ENCODE measurements at regions not wholly inside any gene's neighbourhood (a gene's known extent, or its start where the extent isn't known, plus 50 kb on each side); places are given as distances from the start of the nearest gene placed in this dataset.

GRCh38 chr2:18425210-18425703 is 135.2 kb downstream of the RDH14 start:
- Histone ChIP-seq H3K4me1 (no peaks in the 10 kb centered on the region), H3K27ac (no peak overlapping the region), H3K4me3 (no peak overlapping the region), H3K27me3 (no peaks in the 10 kb centered on the region), H3K36me3 (no peaks in the 10 kb centered on the region), H3K9me3 (no peaks in the 10 kb centered on the region)
- no peak for TF ChIP-seq POLR2A (IDR thresholded peaks at IDR 0.05)
- TF ChIP-seq CTCF (IDR thresholded peaks at IDR 0.05) = no peak
- no peak for TF ChIP-seq EP300 (IDR thresholded peaks at IDR 0.05)
- no peak for TF ChIP-seq POLR2AphosphoS5 (IDR thresholded peaks at IDR 0.05)
- 80% methylated on average over 3 of the region's 3 CpGs for WGBS
- no peak for DNase-seq (ENCODE audit: low spot score in 2 of 2)

- Histone ChIP-seq H3K4me3 (no peak overlapping the region), H3K27me3 (no peaks in the 10 kb centered on the region), H3K4me1 (no peaks in the 10 kb centered on the region), H3K27ac (no peak overlapping the region), H3K9me3 (no peaks in the 10 kb centered on the region), H3K36me3 (no peaks in the 10 kb centered on the region)
- DNase-seq (ENCODE audit: low spot score in 2 of 2) = no peak
- no peak for TF ChIP-seq POLR2A (IDR thresholded peaks at IDR 0.05)
Observed at GRCh38 chr2:18423636-18424035, 136.8 kb downstream of the RDH14 start.

- no peaks in the 10 kb centered on the region for H3K9me3 ChIP-seq
- no peak overlapping the region for H3K27ac ChIP-seq
- no peaks in the 10 kb centered on the region for H3K36me3 ChIP-seq
- no peak for DNase-seq (ENCODE audit: low spot score in 2 of 2)
- TF ChIP-seq CTCF (IDR thresholded peaks at IDR 0.05) = no peak
- no peak for TF ChIP-seq POLR2AphosphoS5 (IDR thresholded peaks at IDR 0.05)
- no peaks in the 10 kb centered on the region for H3K4me1 ChIP-seq
- 49% methylated on average over 2 of the region's 2 CpGs for WGBS
- no peak overlapping the region for H3K4me3 ChIP-seq
- H3K27me3 ChIP-seq = no peaks in the 10 kb centered on the region
Observed at GRCh38 chr2:18422432-18423165, 137.9 kb downstream of the RDH14 start.

GRCh38 chr2:18413676-18414396 is 146.6 kb downstream of the RDH14 start:
- TF ChIP-seq EP300 (IDR thresholded peaks at IDR 0.05) = no peak
- TF ChIP-seq POLR2AphosphoS5 (IDR thresholded peaks at IDR 0.05) = no peak
- no peak for TF ChIP-seq POLR2A (IDR thresholded peaks at IDR 0.05)
- TF ChIP-seq CTCF (IDR thresholded peaks at IDR 0.05) = no peak
- 34% methylated on average over 2 of the region's 2 CpGs for WGBS
- no peaks in the 10 kb centered on the region for H3K27me3 ChIP-seq
- no peaks in the 10 kb centered on the region for H3K4me1 ChIP-seq
- H3K36me3 ChIP-seq = no peaks in the 10 kb centered on the region
- H3K4me3 ChIP-seq = no peak overlapping the region
- H3K27ac ChIP-seq = peak overlapping the region; percentile 67
- DNase-seq (ENCODE audit: low spot score in 2 of 2) = no peak
- no peaks in the 10 kb centered on the region for H3K9me3 ChIP-seq

GRCh38 chr2:18412980-18413675 is 147.3 kb downstream of the RDH14 start:
- no peaks in the 10 kb centered on the region for H3K9me3 ChIP-seq
- 74% methylated on average over 3 of the region's 3 CpGs for WGBS
- no peak for TF ChIP-seq POLR2A (IDR thresholded peaks at IDR 0.05)
- TF ChIP-seq POLR2AphosphoS5 (IDR thresholded peaks at IDR 0.05) = no peak
- no peak for TF ChIP-seq CTCF (IDR thresholded peaks at IDR 0.05)
- no peak for TF ChIP-seq EP300 (IDR thresholded peaks at IDR 0.05)
- H3K4me1 ChIP-seq = no peaks in the 10 kb centered on the region
- no peak overlapping the region for H3K4me3 ChIP-seq
- H3K27ac ChIP-seq = no peak overlapping the region
- DNase-seq (ENCODE audit: low spot score in 2 of 2) = no peak
- no peaks in the 10 kb centered on the region for H3K27me3 ChIP-seq
- no peaks in the 10 kb centered on the region for H3K36me3 ChIP-seq

Data from suprapubic skin (tissue), 4 donors.